SK-N-SH (cell line): ENCODE measurements at regions not wholly inside any gene's neighbourhood (a gene's known extent, or its start where the extent isn't known, plus 50 kb on each side); places are given as distances from the start of the nearest gene placed in this dataset.

Experiments
- CTCF ChIA-PET: fragments of 300-600, 350-600 bp; formaldehyde crosslinking; extraction: SDS; loops from one replicate; lab custom pipeline; 2021; lab: Yijun Ruan, JAX
- POLR2A ChIA-PET: fragments of 350-600 bp; sonication (Branson Sonifier 250); formaldehyde crosslinking; extraction: SDS; loops from one replicate; lab custom pipeline; 2020; ENCODE audit warnings: antibody characterized with exemption, inconsistent platforms; lab: Yijun Ruan, JAX
- DNase-seq: peaks from one replicate; pipeline ENCODE4 v3.0.0; 2012
- H2AFZ ChIP-seq: fragments of 200-600 bp; sonication (generic); 2 replicates; pipeline ENCODE4 v1.8.1; 2016; ENCODE audit warnings: antibody characterized with exemption, mild to moderate bottlenecking, low read depth
- H3F3A ChIP-seq: fragments of 200-600 bp; sonication (generic); replicated peaks from 2 replicates; pipeline ENCODE3; 2016; ENCODE audit warnings: antibody characterized with exemption, mild to moderate bottlenecking; ENCODE audit not compliant: insufficient read depth
- H3K27ac ChIP-seq, 2 experiments: fragments of 200-500 bp in 1 of 2; fragments of 200-600 bp in 1 of 2; sonication (Bioruptor generic) in 1 of 2; sonication (generic), shearing (Covaris generic) in 1 of 2; 2 replicates each; pipeline versions ENCODE4 v1.5.1 to v1.6.1; 2014 to 2016; ENCODE audit warnings: low read depth in 2 of 2, inconsistent platforms in 1 of 2, low read length in 1 of 2, mild to moderate bottlenecking in 1 of 2, mixed read lengths in 1 of 2
- H3K27me3 ChIP-seq: fragments of 200-600 bp; sonication (generic), shearing (Covaris generic); 2 replicates; pipeline ENCODE4 v1.6.1; 2016; ENCODE audit warnings: mixed run types; ENCODE audit not compliant: insufficient read depth
- H3K36me3 ChIP-seq, 2 experiments: fragments of 200-500 bp in 1 of 2; fragments of 200-600 bp in 1 of 2; sonication (Bioruptor generic) in 1 of 2; sonication (generic) in 1 of 2; replicated peaks in 1 of 2; 2 replicates each; pipeline versions ENCODE3 to v1.5.1; 2014 to 2016; ENCODE audit warnings: low read length in 1 of 2, mild to moderate bottlenecking in 1 of 2; ENCODE audit not compliant: insufficient read depth in 2 of 2, control insufficient read depth in 1 of 2
- H3K4me1 ChIP-seq, 2 experiments: fragments of 200-500 bp in 1 of 2; fragments of 200-600 bp in 1 of 2; sonication (Bioruptor generic) in 1 of 2; sonication (generic), shearing (Covaris generic) in 1 of 2; 2 replicates each; pipeline versions ENCODE4 v1.5.1 to v1.6.1; 2014 to 2016; ENCODE audit warnings: low read depth in 1 of 2, low read length in 1 of 2, mixed run types in 1 of 2; ENCODE audit not compliant: insufficient read depth in 2 of 2, control insufficient read depth in 1 of 2
- H3K4me2 ChIP-seq: fragments of 200-600 bp; sonication (generic), shearing (Covaris generic); 2 replicates; pipeline ENCODE4 v1.6.1; 2017; ENCODE audit warnings: mixed run types
- H3K4me3 ChIP-seq, 2 experiments: fragments of 200-500 bp in 1 of 2; fragments of 200-600 bp in 1 of 2; sonication (Bioruptor generic) in 1 of 2; sonication (generic), shearing (Covaris generic) in 1 of 2; 2 replicates each; pipeline versions ENCODE4 v1.5.1 to v1.8.1; 2014 to 2016; ENCODE audit warnings: low read depth in 2 of 2, inconsistent platforms in 1 of 2, low read length in 1 of 2, mild to moderate bottlenecking in 1 of 2, mixed read lengths in 1 of 2, moderate library complexity in 1 of 2
- H3K79me2 ChIP-seq: fragments of 200-600 bp; sonication (generic); 2 replicates; pipeline ENCODE4 v1.8.1; 2017; ENCODE audit warnings: mild to moderate bottlenecking; ENCODE audit not compliant: insufficient read depth
- H3K9ac ChIP-seq: fragments of 200-600 bp; sonication (generic); 2 replicates; pipeline ENCODE4 v1.6.1; 2017; ENCODE audit warnings: mixed run types
- H3K9me2 ChIP-seq: fragments of 200-600 bp; sonication (generic); 2 replicates; pipeline ENCODE4 v1.6.1; 2017; ENCODE audit warnings: mixed run types
- H3K9me3 ChIP-seq: fragments of 200-600 bp; sonication (generic); 2 replicates; pipeline ENCODE4 v1.6.1; 2017; ENCODE audit warnings: mixed run types, mild to moderate bottlenecking, moderate library complexity
- H4K20me1 ChIP-seq: fragments of 200-600 bp; sonication (generic); 2 replicates; pipeline ENCODE4 v1.6.1; 2017; ENCODE audit warnings: mild to moderate bottlenecking, mixed run types; ENCODE audit not compliant: insufficient read depth
- EP300 ChIP-seq, 2 experiments: IDR thresholded peaks; 2 replicates each; pipeline versions ENCODE4 v1.4.0 to v1.6.1; 2012; ENCODE audit warnings: borderline replicate concordance in 1 of 2, low read depth in 1 of 2, low read length in 1 of 2
- FOSL2 ChIP-seq: IDR thresholded peaks from 2 replicates; pipeline ENCODE4 v1.4.0; 2012; ENCODE audit warnings: low read depth, mild to moderate bottlenecking, moderate library complexity, borderline replicate concordance
- FOXM1 ChIP-seq: IDR thresholded peaks from 2 replicates; pipeline ENCODE4 v1.4.0; 2012; ENCODE audit warnings: low read depth, mild to moderate bottlenecking
- JUND ChIP-seq: IDR thresholded peaks from 2 replicates; pipeline ENCODE4 v1.4.0; 2012
- MAX ChIP-seq: IDR thresholded peaks from 2 replicates; pipeline ENCODE4 v1.4.0; 2012; ENCODE audit warnings: low read depth
- MEF2A ChIP-seq: IDR thresholded peaks from 2 replicates; pipeline ENCODE4 v1.4.0; 2012; ENCODE audit warnings: low read depth, borderline replicate concordance
- NFIC ChIP-seq: IDR thresholded peaks from 2 replicates; pipeline ENCODE4 v1.4.0; 2012; ENCODE audit warnings: borderline replicate concordance
- PBX3 ChIP-seq: IDR thresholded peaks from 2 replicates; pipeline ENCODE4; 2012
- POLR2AphosphoS5 ChIP-seq: IDR thresholded peaks from 2 replicates; pipeline ENCODE4 v1.6.1; 2012; ENCODE audit warnings: low read depth, low read length
- RAD21 ChIP-seq: IDR thresholded peaks from 2 replicates; pipeline ENCODE4 v1.6.1; 2012; ENCODE audit warnings: mild to moderate bottlenecking, low read length
- REST ChIP-seq: IDR thresholded peaks from 2 replicates; pipeline ENCODE4 v1.6.1; 2012; ENCODE audit warnings: mild to moderate bottlenecking, low read depth, low read length, moderate library complexity
- SIN3A ChIP-seq: IDR thresholded peaks from 2 replicates; pipeline ENCODE4 v1.6.1; 2012; ENCODE audit warnings: low read depth, mild to moderate bottlenecking, low read length, moderate library complexity, borderline replicate concordance
- TAF1 ChIP-seq: IDR thresholded peaks from 2 replicates; pipeline ENCODE4 v1.6.1; 2012; ENCODE audit warnings: low read depth, mild to moderate bottlenecking, low read length, moderate library complexity, borderline replicate concordance
- TCF12 ChIP-seq: IDR thresholded peaks from 2 replicates; pipeline ENCODE4 v1.4.0; 2012
- TEAD4 ChIP-seq: IDR thresholded peaks from 2 replicates; pipeline ENCODE4 v1.4.0; 2012; ENCODE audit warnings: mild to moderate bottlenecking, borderline replicate concordance; ENCODE audit not compliant: insufficient read depth
- USF2 ChIP-seq: fragments of 150-350 bp; IDR thresholded peaks from 2 replicates; pipeline ENCODE4 v1.6.1; 2017; ENCODE audit warnings: antibody characterized with exemption, low read length, low read depth, borderline replicate concordance
- WGBS: methylation state at CpG from one replicate; pipeline ENCODE4 v1.1.6; 2017; ENCODE audit warnings: low lambda C conversion rate; 5-methylcytosine and 5-hydroxymethylcytosine counted together

GRCh38 chr9:78676009-78676408 lies 379.1 kb downstream of the PSAT1 start:
- no peak for DNase-seq
- no peaks in the 10 kb centered on the region for H3K9me2 ChIP-seq
- CTCF ChIA-PET: interaction anchor here (1.5 kb wide), 1 partner anchor 10 kb away, joined by 4 read pairs; no protein-coding TSS in a partner anchor
- H3K9me3 ChIP-seq: no peaks in the 10 kb centered on the region
- H3K36me3 ChIP-seq: no peaks in the 10 kb centered on the region
- H3K79me2 ChIP-seq: no peaks in the 10 kb centered on the region
- H3F3A ChIP-seq: peaks cover 28% of the 10 kb centered on the region
- H3K9ac ChIP-seq: peak overlapping the region; percentile 29; the same call in 1 of the 2 replicates
- H2AFZ ChIP-seq: 0 out of 2 replicates have a peak overlapping the region, but pooled peaks have one; percentile 5
- no peaks in the 10 kb centered on the region for H3K27me3 ChIP-seq
- H4K20me1 ChIP-seq: no peaks in the 10 kb centered on the region
- 86% methylated on average over 2 of the region's 2 CpGs for WGBS
- TF ChIP-seq TCF12 (peak; percentile 24; the same call in 1 of the 2 replicates), MEF2A (no peak), RAD21 (no peak), SIN3A (no peak), TAF1 (no peak), TEAD4 (no peak), USF2 (no peak), MAX (no peak), FOXM1 (no peak)
- TF ChIP-seq, all 33 proteins: peak for 1
- no peak overlapping the region for H3K4me3 ChIP-seq
- peak overlapping the region in 1 of 2 experiments; percentile 68; a peak in 3 of 4 replicates for H3K27ac ChIP-seq
- H3K4me1 ChIP-seq: peaks cover 0 to 8% of the 10 kb centered on the region in 2 experiments; a peak in 3 of 4 replicates
- POLR2A ChIA-PET: no interaction called here
- no peak overlapping the region for H3K4me2 ChIP-seq

GRCh38 chr9:78676623-78677022 lies 379.7 kb downstream of the PSAT1 start:
- ChIA-PET CTCF (no interaction called here), POLR2A (no interaction called here)
- H3K9me3 ChIP-seq: no peaks in the 10 kb centered on the region
- peak overlapping the region; percentile 29; the same call in 1 of the 2 replicates for H3K9ac ChIP-seq
- peak overlapping the region; percentile 15; the same call in 1 of the 2 replicates for H3K4me2 ChIP-seq
- H3F3A ChIP-seq: peaks cover 22% of the 10 kb centered on the region
- no peaks in the 10 kb centered on the region for H3K27me3 ChIP-seq
- H3K4me3 ChIP-seq: no peak overlapping the region
- H3K79me2 ChIP-seq: no peaks in the 10 kb centered on the region
- TF ChIP-seq FOSL2 (peak; percentile 27; the same call in 1 of the 2 replicates), PBX3 (peak; percentile 88; the same call in 1 of the 2 replicates), TEAD4 (peak; percentile 52; the same call in 1 of the 2 replicates), NFIC (peak; percentile 48), MEF2A (peak; percentile 73; the same call in 1 of the 2 replicates), JUND (peak; percentile 67), POLR2AphosphoS5 (peak; percentile 49; the same call in 1 of the 2 replicates), EP300 (IDR thresholded peaks at IDR 0.05; ENCODE audit: borderline replicate concordance in 1 of 2, low read depth in 1 of 2, low read length in 1 of 2) (peak in 1 of 2 experiments; percentile 86; a peak in 1 of 4 replicates), REST (no peak), TCF12 (peak; percentile 66), USF2 (no peak)
- peak overlapping the region in 1 of 2 experiments; percentile 68; a peak in 3 of 4 replicates for H3K27ac ChIP-seq
- H4K20me1 ChIP-seq: no peaks in the 10 kb centered on the region
- H2AFZ ChIP-seq: 0 out of 2 replicates have a peak overlapping the region, but pooled peaks have one; percentile 5
- DNase-seq: no peak
- H3K4me1 ChIP-seq: peaks cover 0 to 8% of the 10 kb centered on the region in 2 experiments; a peak in 3 of 4 replicates
- H3K36me3 ChIP-seq: no peaks in the 10 kb centered on the region
- no peaks in the 10 kb centered on the region for H3K9me2 ChIP-seq
